GM18873 (cell line): ENCODE measurements at regions not wholly inside any gene's neighbourhood (a gene's known extent, or its start where the extent isn't known, plus 50 kb on each side); places are given as distances from the start of the nearest gene placed in this dataset.
A peak's percentile ranks its signal among the peaks of the same experiment; 100 is the strongest.
"Not testable (repeated sequence)": the region's sequence is repeated elsewhere in the genome, so short reads cannot be mapped to it uniquely, and the experiment has no call there.

ENCODE experiments used
- ATAC-seq: cut with Tn5 transposase; IDR thresholded peaks from one replicate; pipeline ENCODE4 v1.9.1; 2021; ENCODE audit warnings: mild to moderate bottlenecking, moderate library complexity, moderate number of reproducible peaks; ENCODE audit not compliant: unreplicated experiment, low FRiP score

- ATAC-seq = no peak
Observed at GRCh38 chr4:181127171-181127570, 1116.0 kb upstream of the TENM3 start.

GRCh38 chr4:181130317-181130716 is 1112.9 kb upstream of the TENM3 start:
- ATAC-seq = not testable (repeated sequence)

- no peak for ATAC-seq
Observed at GRCh38 chr4:181137351-181137750, 1105.9 kb upstream of the TENM3 start.

- ATAC-seq = no peak
Observed at GRCh38 chr4:181138116-181138515, 1105.1 kb upstream of the TENM3 start.

GRCh38 chr4:181140037-181140603 is 1103.1 kb upstream of the TENM3 start:
- no peak for ATAC-seq

- peak; percentile 80 for ATAC-seq
Observed at GRCh38 chr4:181143250-181143854, 1099.8 kb upstream of the TENM3 start.

GRCh38 chr4:181146051-181146450 is 1097.2 kb upstream of the TENM3 start:
- no peak for ATAC-seq

- ATAC-seq = no peak
Observed at GRCh38 chr4:181147416-181147951, 1095.7 kb upstream of the TENM3 start.

GRCh38 chr4:181148470-181148869 is 1094.7 kb upstream of the TENM3 start:
- ATAC-seq = no peak

- no peak for ATAC-seq
Observed at GRCh38 chr4:181150191-181150590, 1093.0 kb upstream of the TENM3 start.

GRCh38 chr4:181151856-181152255 is 1091.3 kb upstream of the TENM3 start:
- no peak for ATAC-seq

GRCh38 chr4:181157647-181158046 is 1085.6 kb upstream of the TENM3 start:
- ATAC-seq = no peak

GRCh38 chr4:181158971-181159370 is 1084.2 kb upstream of the TENM3 start:
- ATAC-seq = no peak

- ATAC-seq = no peak
Observed at GRCh38 chr4:181161669-181162068, 1081.5 kb upstream of the TENM3 start.

- ATAC-seq = no peak
Observed at GRCh38 chr4:181162266-181162665, 1080.9 kb upstream of the TENM3 start.

- no peak for ATAC-seq
Observed at GRCh38 chr4:181162676-181163075, 1080.5 kb upstream of the TENM3 start.

GRCh38 chr4:181166742-181167399 is 1076.3 kb upstream of the TENM3 start:
- no peak for ATAC-seq

- no peak for ATAC-seq
Observed at GRCh38 chr4:181168011-181168805, 1075.0 kb upstream of the TENM3 start.

- ATAC-seq = no peak
Observed at GRCh38 chr4:181173046-181173445, 1070.2 kb upstream of the TENM3 start.

- no peak for ATAC-seq
Observed at GRCh38 chr4:181176306-181176705, 1066.9 kb upstream of the TENM3 start.

GRCh38 chr4:181181331-181181730 is 1061.9 kb upstream of the TENM3 start:
- ATAC-seq = no peak
